ENCODE measurements at regions not wholly inside any gene's neighbourhood (a gene's known extent, or its start where the extent isn't known, plus 50 kb on each side); places are given as distances from the start of the nearest gene placed in this dataset.

GRCh38 chr5:87120518-87121303, 147.0 kb upstream of the RASA1 start:
- peak; percentile 64 to 72 (median 70) for ATAC-seq (replicated peaks in 1 of 4)
- peaks cover 44 to 52% (median 49%) of the 10 kb centered on the region in 3 donors for H3K4me1 Mint-ChIP-seq
- POLR2A ChIA-PET = interaction anchor here in 1 of 2 donors (0.5 kb wide), 1 partner anchor 9 kb away, joined by 3 read pairs; no protein-coding TSS in a partner anchor

GRCh38 chr5:87121304-87122150, 146.2 kb upstream of the RASA1 start:
- Mint-ChIP-seq H3K4me1 (peaks cover 44 to 52% (median 49%) of the 10 kb centered on the region in 3 donors), H3K27me3 (no peaks in the 10 kb centered on the region), H3K36me3 (no peaks in the 10 kb centered on the region), H3K27ac (peak overlapping the region; percentile 91 to 92), H3K9me3 (no peaks in the 10 kb centered on the region), H3K4me3 (peak overlapping the region; percentile 34 to 57 (median 38))
- ChIA-PET POLR2A (interaction anchor here in 1 of 2 donors (0.5 kb wide), 1 partner anchor 10 kb away, joined by 3 read pairs; no protein-coding TSS in a partner anchor), CTCF (no interaction called here)
- peak overlapping the region; percentile 60 for H3K27ac ChIP-seq (ENCODE audit: low read length)
- DNase-seq = peak in 25 of 35 experiments; percentile 1 to 70 (median 13)
- ATAC-seq (replicated peaks in 1 of 4) = peak; percentile 89 to 93 (median 91)
- H3K27me3 ChIP-seq (replicated peaks in 1 of 2; ENCODE audit: control insufficient read depth in 2 of 2, extremely low read depth in 1 of 2, insufficient read depth in 2 of 2, low read length in 1 of 2) = no peaks in the 10 kb centered on the region
- H3K4me1 ChIP-seq (ENCODE audit: control insufficient read depth in 1 of 2, extremely low read depth in 1 of 2, insufficient read depth in 2 of 2, low read length in 2 of 2) = peaks cover 18 to 19% of the 10 kb centered on the region in 2 experiments
- 17% methylated on average over 3 of the region's 5 CpGs for WGBS (ENCODE audit: insufficient coverage)
- H3K9me3 ChIP-seq = no peaks in the 10 kb centered on the region
- no peaks in the 10 kb centered on the region for H3K36me3 ChIP-seq (ENCODE audit: control insufficient read depth in 2 of 2, extremely low read depth in 1 of 2, insufficient read depth in 1 of 2, low read length in 1 of 2)
- no peak overlapping the region for H3K4me3 ChIP-seq (ENCODE audit: control insufficient read depth in 1 of 2, extremely low read depth in 1 of 2, low read length in 1 of 2)

More at GRCh38 chr5:87120518-87121303, 147.0 kb upstream of the RASA1 start:
- Histone ChIP-seq H3K4me3 (ENCODE audit: control insufficient read depth in 1 of 2, extremely low read depth in 1 of 2, low read length in 1 of 2) (no peak overlapping the region), H3K9me3 (no peaks in the 10 kb centered on the region), H3K4me1 (ENCODE audit: control insufficient read depth in 1 of 2, extremely low read depth in 1 of 2, insufficient read depth in 2 of 2, low read length in 2 of 2) (peaks cover 18 to 19% of the 10 kb centered on the region in 2 experiments), H3K27me3 (replicated peaks in 1 of 2; ENCODE audit: control insufficient read depth in 2 of 2, extremely low read depth in 1 of 2, insufficient read depth in 2 of 2, low read length in 1 of 2) (no peaks in the 10 kb centered on the region), H3K27ac (ENCODE audit: low read length) (peak overlapping the region; percentile 60), H3K36me3 (ENCODE audit: control insufficient read depth in 2 of 2, extremely low read depth in 1 of 2, insufficient read depth in 1 of 2, low read length in 1 of 2) (no peaks in the 10 kb centered on the region)
- Mint-ChIP-seq H3K27ac (peak overlapping the region; percentile 91 to 92), H3K36me3 (no peaks in the 10 kb centered on the region), H3K4me3 (peak overlapping the region; percentile 34 to 42 (median 38)), H3K27me3 (no peaks in the 10 kb centered on the region), H3K9me3 (no peaks in the 10 kb centered on the region)
- peak in 6 of 35 experiments; percentile 0 to 44 (median 2) for DNase-seq
- CTCF ChIA-PET = no interaction called here
- WGBS (ENCODE audit: insufficient coverage) = no CpG with 5 or more reads among the region's 2 CpGs

GRCh38 chr5:87122151-87122977, 145.3 kb upstream of the RASA1 start:
- Mint-ChIP-seq H3K4me3 (peak overlapping the region; percentile 34 to 57 (median 38)), H3K27ac (peak overlapping the region; percentile 91 to 92), H3K27me3 (no peaks in the 10 kb centered on the region), H3K4me1 (peaks cover 49 to 57% (median 53%) of the 10 kb centered on the region in 3 donors), H3K9me3 (no peaks in the 10 kb centered on the region), H3K36me3 (no peaks in the 10 kb centered on the region)
- ChIA-PET CTCF (no interaction called here), POLR2A (no interaction called here)
- H3K36me3 ChIP-seq (ENCODE audit: control insufficient read depth in 2 of 2, extremely low read depth in 1 of 2, insufficient read depth in 1 of 2, low read length in 1 of 2) = no peaks in the 10 kb centered on the region
- H3K4me3 ChIP-seq (ENCODE audit: control insufficient read depth in 1 of 2, extremely low read depth in 1 of 2, low read length in 1 of 2) = no peak overlapping the region
- ATAC-seq (replicated peaks in 1 of 4) = no peak
- H3K27me3 ChIP-seq (replicated peaks in 1 of 2; ENCODE audit: control insufficient read depth in 2 of 2, extremely low read depth in 1 of 2, insufficient read depth in 2 of 2, low read length in 1 of 2) = no peaks in the 10 kb centered on the region
- H3K9me3 ChIP-seq = no peaks in the 10 kb centered on the region
- no peak for DNase-seq
- H3K4me1 ChIP-seq (ENCODE audit: control insufficient read depth in 1 of 2, extremely low read depth in 1 of 2, insufficient read depth in 2 of 2, low read length in 2 of 2) = peaks cover 18 to 19% of the 10 kb centered on the region in 2 experiments
- WGBS (ENCODE audit: insufficient coverage) = 50% methylated on average over 3 of the region's 4 CpGs
- H3K27ac ChIP-seq (ENCODE audit: low read length) = peak overlapping the region; percentile 60

GRCh38 chr5:87125766-87126165, 141.9 kb upstream of the RASA1 start:
- Histone ChIP-seq H3K4me3 (ENCODE audit: control insufficient read depth in 1 of 2, extremely low read depth in 1 of 2, low read length in 1 of 2) (no peak overlapping the region), H3K4me1 (ENCODE audit: control insufficient read depth in 1 of 2, extremely low read depth in 1 of 2, insufficient read depth in 2 of 2, low read length in 2 of 2) (peaks cover 8 to 15% of the 10 kb centered on the region in 2 experiments), H3K9me3 (no peaks in the 10 kb centered on the region), H3K27ac (ENCODE audit: low read length) (no peak overlapping the region), H3K36me3 (ENCODE audit: control insufficient read depth in 2 of 2, extremely low read depth in 1 of 2, insufficient read depth in 1 of 2, low read length in 1 of 2) (no peaks in the 10 kb centered on the region), H3K27me3 (replicated peaks in 1 of 2; ENCODE audit: control insufficient read depth in 2 of 2, extremely low read depth in 1 of 2, insufficient read depth in 2 of 2, low read length in 1 of 2) (no peaks in the 10 kb centered on the region)
- ATAC-seq (replicated peaks in 1 of 4) (no peak), DNase-seq (no peak)
- ChIA-PET CTCF (no interaction called here), POLR2A (no interaction called here)
- no peak overlapping the region for H3K4me3 Mint-ChIP-seq
- H3K36me3 Mint-ChIP-seq = no peaks in the 10 kb centered on the region
- peaks cover 43 to 49% (median 48%) of the 10 kb centered on the region in 3 donors for H3K4me1 Mint-ChIP-seq
- H3K9me3 Mint-ChIP-seq = no peaks in the 10 kb centered on the region
- H3K27me3 Mint-ChIP-seq = no peaks in the 10 kb centered on the region
- H3K27ac Mint-ChIP-seq = no peak overlapping the region

- no peaks in the 10 kb centered on the region for H3K9me3 Mint-ChIP-seq
- H3K4me3 Mint-ChIP-seq = no peak overlapping the region
- H3K27ac ChIP-seq (ENCODE audit: low read length) = no peak overlapping the region
- WGBS (ENCODE audit: insufficient coverage) = no CpG with 5 or more reads among the region's 3 CpGs
- no peak for ATAC-seq (replicated peaks in 1 of 4)
- H3K27ac Mint-ChIP-seq = peak overlapping the region in 1 of 2 donors; percentile 70
- no peaks in the 10 kb centered on the region for H3K27me3 Mint-ChIP-seq
- H3K9me3 ChIP-seq = no peaks in the 10 kb centered on the region
- H3K4me3 ChIP-seq (ENCODE audit: control insufficient read depth in 1 of 2, extremely low read depth in 1 of 2, low read length in 1 of 2) = no peak overlapping the region
- H3K4me1 ChIP-seq (ENCODE audit: control insufficient read depth in 1 of 2, extremely low read depth in 1 of 2, insufficient read depth in 2 of 2, low read length in 2 of 2) = peaks cover 4 to 7% of the 10 kb centered on the region in 2 experiments
- no peak for DNase-seq
- H3K27me3 ChIP-seq (replicated peaks in 1 of 2; ENCODE audit: control insufficient read depth in 2 of 2, extremely low read depth in 1 of 2, insufficient read depth in 2 of 2, low read length in 1 of 2) = no peaks in the 10 kb centered on the region
- no peaks in the 10 kb centered on the region for H3K36me3 ChIP-seq (ENCODE audit: control insufficient read depth in 2 of 2, extremely low read depth in 1 of 2, insufficient read depth in 1 of 2, low read length in 1 of 2)
- POLR2A ChIA-PET = no interaction called here
- CTCF ChIA-PET = interaction anchor here in 1 of 2 donors (0.6 kb wide), 1 partner anchor 52 kb away, joined by 3 read pairs; no protein-coding TSS in a partner anchor
- H3K36me3 Mint-ChIP-seq = no peaks in the 10 kb centered on the region
- peaks cover 32 to 38% (median 37%) of the 10 kb centered on the region in 3 donors for H3K4me1 Mint-ChIP-seq
Observed at GRCh38 chr5:87126869-87127268, 140.8 kb upstream of the RASA1 start.

GRCh38 chr5:87127426-87127825, 140.3 kb upstream of the RASA1 start:
- DNase-seq (no peak), ATAC-seq (replicated peaks in 1 of 4) (peak in 3 of 4 experiments; percentile 75 to 98 (median 75))
- no peaks in the 10 kb centered on the region for H3K27me3 ChIP-seq (replicated peaks in 1 of 2; ENCODE audit: control insufficient read depth in 2 of 2, extremely low read depth in 1 of 2, insufficient read depth in 2 of 2, low read length in 1 of 2)
- H3K9me3 Mint-ChIP-seq = no peaks in the 10 kb centered on the region
- ChIA-PET CTCF (no interaction called here), POLR2A (no interaction called here)
- no peak overlapping the region for H3K27ac ChIP-seq (ENCODE audit: low read length)
- no peaks in the 10 kb centered on the region for H3K27me3 Mint-ChIP-seq
- no peaks in the 10 kb centered on the region for H3K36me3 Mint-ChIP-seq
- H3K4me1 Mint-ChIP-seq = peaks cover 26 to 32% (median 32%) of the 10 kb centered on the region in 3 donors
- WGBS (ENCODE audit: insufficient coverage) = no CpG with 5 or more reads among the region's 1 CpG
- H3K9me3 ChIP-seq = no peaks in the 10 kb centered on the region
- peaks cover 0 to 3% of the 10 kb centered on the region in 2 experiments for H3K4me1 ChIP-seq (ENCODE audit: control insufficient read depth in 1 of 2, extremely low read depth in 1 of 2, insufficient read depth in 2 of 2, low read length in 2 of 2)
- H3K36me3 ChIP-seq (ENCODE audit: control insufficient read depth in 2 of 2, extremely low read depth in 1 of 2, insufficient read depth in 1 of 2, low read length in 1 of 2) = no peaks in the 10 kb centered on the region
- no peak overlapping the region for H3K4me3 ChIP-seq (ENCODE audit: control insufficient read depth in 1 of 2, extremely low read depth in 1 of 2, low read length in 1 of 2)
- H3K27ac Mint-ChIP-seq = peak overlapping the region; percentile 6 to 70
- H3K4me3 Mint-ChIP-seq = no peak overlapping the region
